ENCODE measurements at regions not wholly inside any gene's neighbourhood (a gene's known extent, or its start where the extent isn't known, plus 50 kb on each side); places are given as distances from the start of the nearest gene placed in this dataset.

GRCh38 chr11:133676265-133676664, 144.0 kb upstream of the OPCML start:
- TF ChIP-seq CTCF (conservative IDR thresholded peaks at IDR 0.05) = no peak
- TF ChIP-seq ZFX (IDR thresholded peaks at IDR 0.05) = no peak

Measured in C4-2B (cell line).